DND-41 (cell line): ENCODE measurements at regions not wholly inside any gene's neighbourhood (a gene's known extent, or its start where the extent isn't known, plus 50 kb on each side); places are given as distances from the start of the nearest gene placed in this dataset.

ENCODE experiments used
- EZH2 ChIP-seq: IDR thresholded peaks from 3 replicates; pipeline ENCODE4 v1.6.1; 2012; ENCODE audit warnings: borderline replicate concordance, low read depth, mild to moderate bottlenecking, moderate library complexity, low read length, inconsistent platforms; ENCODE audit not compliant: severe bottlenecking
- TF ChIP-seq, protein P1 (sequence below): IDR thresholded peaks from 2 replicates; pipeline ENCODE4 v1.5.1; 2012; ENCODE audit warnings: borderline replicate concordance, low read length, moderate library complexity, mild to moderate bottlenecking; ENCODE audit not compliant: poor library complexity, severe bottlenecking; ENCODE audit errors: extremely low read depth

DNA sequence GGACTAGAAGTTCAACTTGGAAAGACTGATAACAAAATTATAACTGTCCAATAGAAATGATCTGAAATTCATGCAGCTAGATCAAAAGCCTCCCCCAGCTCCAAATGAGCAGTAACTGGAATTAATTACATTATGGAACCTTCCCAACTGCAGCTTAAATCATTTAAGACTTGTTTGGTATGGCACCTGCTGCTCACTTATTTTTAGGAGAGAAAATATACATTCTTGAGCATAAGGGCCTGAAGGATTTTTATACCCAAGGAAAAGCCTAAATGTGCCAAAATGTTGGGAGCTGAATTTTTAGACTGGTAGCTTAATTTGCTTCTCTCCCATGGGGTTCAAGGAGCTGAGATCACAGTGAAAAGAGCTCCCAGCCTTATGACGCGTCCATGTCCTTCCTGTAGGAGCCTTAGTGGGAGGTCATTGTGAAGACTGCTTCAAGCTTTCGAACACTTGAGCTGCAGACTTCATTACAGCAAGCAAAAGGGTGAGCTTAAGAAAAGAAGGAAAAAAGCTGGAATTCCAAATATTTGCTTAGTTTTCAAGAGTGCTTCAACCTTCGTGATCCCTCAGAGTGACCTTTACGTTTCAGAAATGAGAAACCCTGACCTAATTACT is 276.0 kb downstream of the DMAC1 start:
- TF ChIP-seq EZH2: no peak
- TF ChIP-seq, protein P1, sequence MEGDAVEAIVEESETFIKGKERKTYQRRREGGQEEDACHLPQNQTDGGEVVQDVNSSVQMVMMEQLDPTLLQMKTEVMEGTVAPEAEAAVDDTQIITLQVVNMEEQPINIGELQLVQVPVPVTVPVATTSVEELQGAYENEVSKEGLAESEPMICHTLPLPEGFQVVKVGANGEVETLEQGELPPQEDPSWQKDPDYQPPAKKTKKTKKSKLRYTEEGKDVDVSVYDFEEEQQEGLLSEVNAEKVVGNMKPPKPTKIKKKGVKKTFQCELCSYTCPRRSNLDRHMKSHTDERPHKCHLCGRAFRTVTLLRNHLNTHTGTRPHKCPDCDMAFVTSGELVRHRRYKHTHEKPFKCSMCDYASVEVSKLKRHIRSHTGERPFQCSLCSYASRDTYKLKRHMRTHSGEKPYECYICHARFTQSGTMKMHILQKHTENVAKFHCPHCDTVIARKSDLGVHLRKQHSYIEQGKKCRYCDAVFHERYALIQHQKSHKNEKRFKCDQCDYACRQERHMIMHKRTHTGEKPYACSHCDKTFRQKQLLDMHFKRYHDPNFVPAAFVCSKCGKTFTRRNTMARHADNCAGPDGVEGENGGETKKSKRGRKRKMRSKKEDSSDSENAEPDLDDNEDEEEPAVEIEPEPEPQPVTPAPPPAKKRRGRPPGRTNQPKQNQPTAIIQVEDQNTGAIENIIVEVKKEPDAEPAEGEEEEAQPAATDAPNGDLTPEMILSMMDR: no peak
